ENCODE measurements at regions not wholly inside any gene's neighbourhood (a gene's known extent, or its start where the extent isn't known, plus 50 kb on each side); places are given as distances from the start of the nearest gene placed in this dataset.

DNA sequence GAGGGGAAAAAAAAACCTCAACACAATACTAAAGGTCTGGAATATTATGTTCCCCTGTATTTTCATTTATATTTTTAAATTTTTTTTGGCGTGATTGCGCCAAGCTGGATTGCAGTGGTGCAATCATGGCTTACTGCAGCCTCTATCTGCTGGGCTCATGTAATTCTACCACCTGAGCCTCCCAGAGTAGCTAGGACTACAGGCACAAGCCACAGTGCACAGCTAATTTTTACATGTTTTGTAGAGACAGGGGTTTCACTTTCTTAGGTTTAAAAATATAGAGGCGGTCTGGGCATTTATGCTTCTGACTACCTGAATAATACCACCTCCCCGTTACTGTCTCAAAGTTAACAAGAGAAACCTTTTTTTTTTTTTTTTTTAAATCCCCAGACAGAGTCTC lies 51.1 kb upstream of the MAP4 start:
- H3K9me3 ChIP-seq (ENCODE audit: control insufficient read depth, low read depth, low read length): no peaks in the 10 kb centered on the region
- H2AK5ac ChIP-seq (ENCODE audit: insufficient read length, low read length): no peak overlapping the region
- no peak overlapping the region for H3K4ac ChIP-seq (ENCODE audit: low read depth, low read length)
- Mint-ChIP-seq H3K4me3 (no peak overlapping the region), H3K9me3 (peaks cover 9 to 10% of the 10 kb centered on the region in 2 experiments), H3K36me3 (ENCODE audit: insufficient read depth in 1 of 3, low read depth in 3 of 3) (peaks cover 15 to 34% (median 28%) of the 10 kb centered on the region in 3 experiments), H3K27ac (peak overlapping the region in 1 of 3 experiments; percentile 25; a peak in 1 of 7 replicates), H3K27me3 (ENCODE audit: low read depth) (no peaks in the 10 kb centered on the region), H3K4me1 (no peaks in the 10 kb centered on the region)
- H2BK20ac ChIP-seq (ENCODE audit: low read depth, low read length, poor library complexity, severe bottlenecking): no peak overlapping the region
- no peak overlapping the region for H3K27ac ChIP-seq (ENCODE audit: insufficient read length, low read depth, low read length)
- no peak overlapping the region for H4K5ac ChIP-seq (ENCODE audit: insufficient read length, low read depth, low read length)
- no peak overlapping the region for H3K4me2 ChIP-seq (ENCODE audit: insufficient read depth, insufficient read length, low read length)
- no peak overlapping the region for H3T11ph ChIP-seq (ENCODE audit: low read length)
- no peak overlapping the region for H2BK12ac ChIP-seq (ENCODE audit: insufficient read length, low read depth, low read length)
- H2BK5ac ChIP-seq (ENCODE audit: insufficient read length, low read length): no peak overlapping the region
- no CpG with 5 or more reads among the region's 4 CpGs for WGBS (ENCODE audit: extremely low coverage, insufficient read length, low lambda C conversion rate)
- H4K20me1 ChIP-seq (ENCODE audit: control insufficient read depth, insufficient read depth, insufficient read length): no peaks in the 10 kb centered on the region
- H3K4me1 ChIP-seq (ENCODE audit: insufficient read depth, low read length): no peaks in the 10 kb centered on the region
- no peak overlapping the region for H3K9ac ChIP-seq (ENCODE audit: extremely low read depth, insufficient read length, low read length)
- H3K23ac ChIP-seq (ENCODE audit: insufficient read length, low read depth, low read length): no peak overlapping the region
- H2AFZ ChIP-seq (ENCODE audit: low read length): no peak overlapping the region
- no peak overlapping the region for H3K18ac ChIP-seq (ENCODE audit: insufficient read length, low read depth, low read length)
- H3K56ac ChIP-seq (ENCODE audit: insufficient read length, low read depth, low read length): no peak overlapping the region
- H3K79me2 ChIP-seq (ENCODE audit: insufficient read depth, low read length): peaks cover 28% of the 10 kb centered on the region; the same call in 1 of the 2 replicates
- H4K91ac ChIP-seq (ENCODE audit: insufficient read length, low read depth, low read length): no peak overlapping the region
- TF ChIP-seq, protein P1, sequence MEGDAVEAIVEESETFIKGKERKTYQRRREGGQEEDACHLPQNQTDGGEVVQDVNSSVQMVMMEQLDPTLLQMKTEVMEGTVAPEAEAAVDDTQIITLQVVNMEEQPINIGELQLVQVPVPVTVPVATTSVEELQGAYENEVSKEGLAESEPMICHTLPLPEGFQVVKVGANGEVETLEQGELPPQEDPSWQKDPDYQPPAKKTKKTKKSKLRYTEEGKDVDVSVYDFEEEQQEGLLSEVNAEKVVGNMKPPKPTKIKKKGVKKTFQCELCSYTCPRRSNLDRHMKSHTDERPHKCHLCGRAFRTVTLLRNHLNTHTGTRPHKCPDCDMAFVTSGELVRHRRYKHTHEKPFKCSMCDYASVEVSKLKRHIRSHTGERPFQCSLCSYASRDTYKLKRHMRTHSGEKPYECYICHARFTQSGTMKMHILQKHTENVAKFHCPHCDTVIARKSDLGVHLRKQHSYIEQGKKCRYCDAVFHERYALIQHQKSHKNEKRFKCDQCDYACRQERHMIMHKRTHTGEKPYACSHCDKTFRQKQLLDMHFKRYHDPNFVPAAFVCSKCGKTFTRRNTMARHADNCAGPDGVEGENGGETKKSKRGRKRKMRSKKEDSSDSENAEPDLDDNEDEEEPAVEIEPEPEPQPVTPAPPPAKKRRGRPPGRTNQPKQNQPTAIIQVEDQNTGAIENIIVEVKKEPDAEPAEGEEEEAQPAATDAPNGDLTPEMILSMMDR (conservative IDR thresholded peaks at IDR 0.05): no peak
- no peak for DNase-seq
- H2BK120ac ChIP-seq (ENCODE audit: low read depth, low read length, poor library complexity, severe bottlenecking): no peak overlapping the region
- peaks cover 5% of the 10 kb centered on the region for H3K79me1 ChIP-seq (ENCODE audit: insufficient read depth, low read depth, low read length, poor library complexity, severe bottlenecking)
- H3K27me3 ChIP-seq (ENCODE audit: insufficient read depth, low read length): no peaks in the 10 kb centered on the region
- no peak overlapping the region for H3K14ac ChIP-seq (ENCODE audit: insufficient read depth, low read length)
- no peak overlapping the region for H2BK15ac ChIP-seq (ENCODE audit: low read depth, low read length)
- H3K23me2 ChIP-seq (ENCODE audit: insufficient read length, low read depth, low read length, poor library complexity, severe bottlenecking): no peaks in the 10 kb centered on the region
- no peak overlapping the region for H4K8ac ChIP-seq (replicated peaks; ENCODE audit: insufficient read length, low read depth, low read length)
